ENCODE measurements at regions not wholly inside any gene's neighbourhood (a gene's known extent, or its start where the extent isn't known, plus 50 kb on each side); places are given as distances from the start of the nearest gene placed in this dataset.

- TF ChIP-seq RCOR1 (IDR thresholded peaks at IDR 0.05; ENCODE audit: low read depth, low read length): no peak
- no peak for TF ChIP-seq ATOH8 (CRISPR knock-in tag; IDR thresholded peaks at IDR 0.05; ENCODE audit: low read depth)
Measured at GRCh38 chr10:8912108-8912507, 857.6 kb downstream of the GATA3 start (continued).

DNA sequence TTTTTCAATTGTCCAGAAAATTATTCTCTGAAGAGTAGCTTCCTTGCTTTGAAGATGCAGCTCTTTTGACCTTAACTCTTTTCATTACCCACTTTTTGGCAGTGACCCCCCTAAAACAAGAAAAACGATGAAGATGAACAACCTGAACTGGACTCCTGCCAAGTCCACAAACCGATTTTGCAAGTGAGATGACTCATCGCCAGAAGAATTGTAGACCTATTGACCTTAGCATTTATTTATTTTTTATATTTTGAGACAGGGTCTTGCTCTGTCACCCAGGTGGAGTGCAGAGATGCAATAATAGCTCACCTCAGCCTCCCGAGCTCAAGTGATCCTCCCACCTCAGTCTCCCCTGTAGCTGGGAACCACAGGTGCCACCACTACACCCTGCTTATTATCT is 859.2 kb downstream of the GATA3 start:
- ChIA-PET POLR2A (no interaction called here), CTCF (interaction anchor here (1.0 kb wide), 2 partner anchors 9 to 11 kb away, joined by 3 read pairs; no protein-coding TSS in a partner anchor)
- WGBS (ENCODE audit: missing lambda C conversion rate): 3% methylated on average over 4 of the region's 4 CpGs
- TF ChIP-seq FOSL2 (IDR thresholded peaks at IDR 0.05) (peak; percentile 26; the same call in 1 of the 2 replicates), FOSL2 (CRISPR knock-in tag; IDR thresholded peaks at IDR 0.05) (peak; percentile 68), CEBPB (IDR thresholded peaks at IDR 0.05) (peak in 1 of 2 experiments; percentile 67; a peak in 2 of 4 replicates), JUNB (IDR thresholded peaks at IDR 0.05) (peak; percentile 16; the same call in 1 of the 2 replicates), RARB (CRISPR knock-in tag; IDR thresholded peaks at IDR 0.05) (no peak)
- peak overlapping the region; percentile 35; the same call in 1 of the 3 replicates for H3K4me2 ChIP-seq
- FAIRE-seq (no peak), ATAC-seq (no peak), DNase-seq (ENCODE audit: low read depth in 1 of 2, low spot score in 1 of 2) (peak in 1 of 2 experiments; percentile 39)
- peaks cover 7% of the 10 kb centered on the region; the same call in 1 of the 3 replicates for H3K4me1 ChIP-seq
- H3K27ac ChIP-seq: no peak overlapping the region
- H3K4me3 ChIP-seq: no peak overlapping the region
- no peaks in the 10 kb centered on the region for H3K9me3 ChIP-seq

DNA sequence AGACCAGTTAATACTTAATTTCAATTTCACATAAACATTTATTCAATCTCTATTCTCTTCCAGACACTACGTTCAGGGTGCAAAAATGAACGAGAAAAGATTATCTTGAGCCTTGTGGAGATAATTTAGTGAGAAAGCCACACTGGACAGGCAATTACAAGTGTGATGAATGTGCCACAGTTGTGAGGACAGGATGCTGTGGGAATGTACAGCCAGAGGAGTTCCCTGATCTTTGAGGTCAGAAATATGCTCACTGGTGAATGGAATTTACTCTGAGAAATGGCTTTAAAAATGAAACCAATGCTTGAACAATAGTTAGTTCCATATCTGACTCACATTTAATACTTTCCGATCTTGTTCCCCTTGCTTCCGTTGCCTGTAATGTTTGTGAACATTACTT is 864.8 kb downstream of the GATA3 start:
- 27% methylated on average over 4 of the region's 4 CpGs for WGBS (ENCODE audit: missing lambda C conversion rate)
- no peak for FAIRE-seq
- ATAC-seq: no peak
- TF ChIP-seq RFX5 (IDR thresholded peaks at IDR 0.05) (no peak), EHMT2 (IDR thresholded peaks at IDR 0.05; ENCODE audit: low read depth) (no peak), PBX3 (IDR thresholded peaks at IDR 0.05) (no peak), CEBPB (IDR thresholded peaks at IDR 0.05) (no peak), MYC (IDR thresholded peaks at IDR 0.05; ENCODE audit: borderline replicate concordance, low read length) (no peak), GATA3 (IDR thresholded peaks at IDR 0.05; ENCODE audit: borderline replicate concordance) (no peak), HOXB13 (CRISPR knock-in tag; IDR thresholded peaks at IDR 0.05; ENCODE audit: low read depth) (no peak), CHD2 (IDR thresholded peaks at IDR 0.05; ENCODE audit: low read length, partially characterized antibody) (no peak), FOXS1 (CRISPR knock-in tag; IDR thresholded peaks at IDR 0.05) (no peak), RNF2 (IDR thresholded peaks at IDR 0.05; ENCODE audit: borderline replicate concordance, low read depth) (no peak), TP53 (CRISPR knock-in tag; IDR thresholded peaks at IDR 0.05) (no peak), ZC3H11A (IDR thresholded peaks at IDR 0.05) (no peak), EP300 (IDR thresholded peaks at IDR 0.05) (no peak), CBX2 (IDR thresholded peaks at IDR 0.05; ENCODE audit: borderline replicate concordance, low read depth) (no peak), POLR2A (IDR thresholded peaks at IDR 0.05; ENCODE audit: low read length) (no peak)
- TF ChIP-seq, protein P1, sequence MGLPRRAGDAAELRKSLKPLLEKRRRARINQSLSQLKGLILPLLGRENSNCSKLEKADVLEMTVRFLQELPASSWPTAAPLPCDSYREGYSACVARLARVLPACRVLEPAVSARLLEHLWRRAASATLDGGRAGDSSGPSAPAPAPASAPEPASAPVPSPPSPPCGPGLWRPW (IDR thresholded peaks at IDR 0.05): no peak
- Histone ChIP-seq H3K4me1 (no peaks in the 10 kb centered on the region), H3K27ac (no peak overlapping the region), H3K4me3 (no peak overlapping the region), H3K9me3 (no peaks in the 10 kb centered on the region), H3K4me2 (no peak overlapping the region)
- POLR2A ChIA-PET: no interaction called here
- no peak for DNase-seq (ENCODE audit: low read depth in 1 of 2, low spot score in 1 of 2)
- CTCF ChIA-PET: no interaction called here

GRCh38 chr10:8921568-8921967 is 867.1 kb downstream of the GATA3 start:
- CTCF ChIA-PET: interaction anchor here (1.1 kb wide), 1 partner anchor 1073 kb away, joined by 3 read pairs; no protein-coding TSS in a partner anchor
- WGBS (ENCODE audit: missing lambda C conversion rate): 57% methylated on average over 3 of the region's 3 CpGs
- no peak for FAIRE-seq

More at GRCh38 chr10:8921568-8921967, 867.1 kb downstream of the GATA3 start:
- no peak overlapping the region for H3K4me2 ChIP-seq
- H3K4me1 ChIP-seq: no peaks in the 10 kb centered on the region
- POLR2A ChIA-PET: no interaction called here
- H3K4me3 ChIP-seq: no peak overlapping the region
- ATAC-seq (no peak), DNase-seq (ENCODE audit: low read depth in 1 of 2, low spot score in 1 of 2) (no peak)
- no peak overlapping the region for H3K27ac ChIP-seq
- no peaks in the 10 kb centered on the region for H3K9me3 ChIP-seq
- no peak for TF ChIP-seq CEBPB (IDR thresholded peaks at IDR 0.05)
